ENCODE measurements at regions not wholly inside any gene's neighbourhood (a gene's known extent, or its start where the extent isn't known, plus 50 kb on each side); places are given as distances from the start of the nearest gene placed in this dataset.
"Not testable (repeated sequence)": the region's sequence is repeated elsewhere in the genome, so short reads cannot be mapped to it uniquely, and the experiment has no call there.

GRCh38 chr4:28772066-28772465 is 1911.4 kb downstream of the STIM2 start:
- peak; percentile 21 for DNase-seq

- no peak for DNase-seq
Observed at GRCh38 chr4:28772788-28773187, 1912.1 kb downstream of the STIM2 start.

GRCh38 chr4:28774344-28774743 is 1913.7 kb downstream of the STIM2 start:
- DNase-seq = peak; percentile 8

DNA sequence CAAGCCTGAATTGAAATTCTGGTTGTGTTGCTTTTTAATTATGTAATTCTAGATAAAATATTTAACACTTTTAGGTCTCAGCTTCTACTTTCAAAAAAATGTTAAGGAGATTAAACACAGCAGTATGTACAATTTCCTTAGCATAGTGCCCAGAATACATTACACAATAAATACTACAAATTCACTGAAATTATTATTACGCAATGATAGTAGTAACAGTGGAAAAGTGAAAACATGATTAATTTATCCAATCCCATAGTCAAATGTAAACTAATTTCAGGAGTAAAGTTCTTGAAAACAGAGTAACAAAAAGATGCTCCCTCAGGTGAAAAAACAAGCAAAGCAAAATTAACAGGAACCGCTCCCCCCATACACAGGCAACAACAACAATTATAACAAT is 1915.4 kb downstream of the STIM2 start:
- DNase-seq = no peak

DNA sequence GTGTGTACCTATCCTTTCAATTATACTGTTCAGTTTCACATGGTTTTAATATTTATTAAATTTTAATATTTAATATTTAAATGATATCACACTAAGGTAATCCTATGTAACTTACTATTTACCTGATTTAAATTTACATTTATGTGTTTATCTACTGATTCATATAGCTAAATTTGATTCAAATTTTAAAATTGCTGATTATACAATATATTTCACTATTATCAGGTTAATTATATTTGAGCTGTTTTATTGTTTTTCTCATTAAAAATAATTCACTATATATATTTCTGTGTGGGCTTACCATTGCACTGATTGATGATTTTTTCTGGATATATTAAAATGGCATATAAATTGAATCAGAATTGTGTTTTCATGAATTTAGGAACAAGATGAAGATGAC is 1923.5 kb downstream of the STIM2 start:
- no peak for DNase-seq

DNA sequence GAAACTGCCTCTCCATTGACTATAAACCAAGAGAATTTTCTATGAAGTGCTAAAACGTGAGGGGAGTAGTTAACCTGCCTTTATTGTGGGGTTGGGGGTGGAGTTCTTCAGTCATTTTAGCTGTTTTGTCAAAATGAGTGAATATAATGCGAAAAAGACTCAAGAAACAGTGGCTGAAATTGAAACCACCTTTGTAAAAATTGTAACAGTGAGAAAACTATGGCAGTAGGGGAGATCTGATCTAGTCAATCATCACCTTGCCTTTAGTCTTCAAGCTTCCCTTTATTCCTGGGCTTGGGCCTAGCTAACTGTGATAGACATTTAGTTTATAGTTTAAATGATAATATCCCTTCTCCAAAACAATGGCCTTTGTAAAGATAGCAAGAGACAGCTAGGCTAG is 1927.3 kb downstream of the STIM2 start:
- no peak for DNase-seq

GRCh38 chr4:28788929-28789490 is 1928.4 kb downstream of the STIM2 start:
- peak; percentile 68 for DNase-seq

DNA sequence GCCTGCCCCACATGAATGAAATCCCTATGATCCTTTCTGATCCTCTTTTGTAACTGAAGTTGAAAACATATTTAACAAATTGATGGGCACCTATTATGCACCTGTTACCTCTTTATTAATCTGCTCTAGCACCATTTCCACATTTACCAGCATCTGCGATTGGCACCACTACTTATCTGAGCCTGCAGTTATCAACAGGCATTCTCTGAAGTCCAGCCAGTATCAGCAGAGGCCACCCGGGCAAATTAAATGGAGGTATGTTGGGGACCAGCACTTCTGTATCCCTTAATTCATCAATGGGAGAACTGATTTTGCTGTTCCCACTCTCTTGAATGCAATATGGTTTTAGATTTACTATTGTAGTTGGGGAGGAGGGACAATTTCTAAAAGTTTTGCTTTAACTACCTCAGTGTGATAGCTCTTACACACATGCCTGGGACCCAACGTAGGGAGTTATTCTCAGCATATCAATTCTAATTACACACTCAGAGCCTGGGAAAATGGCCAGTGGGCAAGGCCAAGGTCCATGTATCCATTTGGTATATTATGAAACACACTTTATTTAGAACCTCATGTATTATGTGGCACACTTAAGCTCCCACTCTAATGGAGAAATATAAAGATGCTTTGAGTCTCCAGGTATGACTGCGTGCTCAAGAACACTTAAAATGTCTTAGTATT is 1927.1 kb upstream of the PCDH7 start:
- DNase-seq = no peak

GRCh38 chr4:28799696-28800095 is 1920.5 kb upstream of the PCDH7 start:
- DNase-seq = peak; percentile 87

DNA sequence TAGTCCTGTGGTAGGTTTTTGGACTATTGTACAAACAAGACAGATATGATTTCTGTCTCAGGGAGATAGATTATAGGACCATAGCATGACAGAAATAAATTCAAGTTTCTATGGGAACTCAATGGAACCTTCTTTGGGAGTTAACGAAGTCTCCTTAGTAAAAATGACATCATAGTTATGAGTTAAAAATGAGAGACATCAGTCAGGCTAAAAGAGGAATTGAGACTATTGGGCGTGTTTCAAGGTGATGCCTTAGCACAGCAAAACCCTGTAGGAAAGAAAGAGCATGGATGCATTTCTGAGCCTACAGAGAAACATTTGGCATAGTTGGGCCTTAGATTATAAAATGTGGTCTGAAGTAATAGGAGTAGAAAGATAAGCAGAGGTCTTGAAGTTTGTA is 1909.1 kb upstream of the PCDH7 start:
- DNase-seq = no peak

DNA sequence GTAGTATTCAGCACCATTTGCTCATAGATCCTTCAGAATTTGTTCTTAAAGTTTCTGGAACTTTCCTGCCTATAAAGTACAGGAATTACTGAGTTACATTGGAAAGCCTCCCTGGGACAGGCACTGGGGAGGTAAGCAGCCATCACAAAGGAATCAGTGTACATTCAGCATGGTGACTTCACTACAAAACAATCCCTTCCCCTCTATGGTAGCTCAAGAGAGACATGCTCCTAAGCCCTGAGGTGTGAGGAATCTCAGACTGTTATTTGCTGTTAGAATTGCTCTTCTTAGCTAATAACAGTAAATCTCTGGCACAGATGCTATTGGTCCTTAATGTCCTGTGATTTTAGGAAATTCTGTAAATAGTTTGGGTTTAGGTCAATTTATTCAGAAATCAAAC is 1898.0 kb upstream of the PCDH7 start:
- DNase-seq = no peak

DNA sequence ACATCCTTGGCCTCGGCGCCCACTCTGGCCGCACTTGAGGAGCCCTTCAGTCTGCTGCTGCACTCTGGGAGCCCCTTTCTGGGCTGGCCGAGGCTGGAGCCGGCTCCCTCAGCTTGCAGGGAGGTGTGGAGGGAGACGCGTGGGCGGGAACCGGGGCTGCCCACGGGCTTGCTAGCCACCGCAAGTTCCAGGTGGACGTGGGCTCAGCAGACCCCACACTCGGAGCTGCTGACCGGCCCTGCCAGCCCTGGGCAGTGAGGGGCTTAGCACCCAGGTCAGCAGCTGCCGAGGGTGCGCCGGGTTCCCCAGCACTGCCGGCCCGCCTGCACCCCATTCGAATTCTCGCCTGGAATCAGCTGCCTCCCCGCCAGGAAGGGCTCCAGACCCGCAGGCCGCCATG is 1892.3 kb upstream of the PCDH7 start:
- no peak for DNase-seq

DNA sequence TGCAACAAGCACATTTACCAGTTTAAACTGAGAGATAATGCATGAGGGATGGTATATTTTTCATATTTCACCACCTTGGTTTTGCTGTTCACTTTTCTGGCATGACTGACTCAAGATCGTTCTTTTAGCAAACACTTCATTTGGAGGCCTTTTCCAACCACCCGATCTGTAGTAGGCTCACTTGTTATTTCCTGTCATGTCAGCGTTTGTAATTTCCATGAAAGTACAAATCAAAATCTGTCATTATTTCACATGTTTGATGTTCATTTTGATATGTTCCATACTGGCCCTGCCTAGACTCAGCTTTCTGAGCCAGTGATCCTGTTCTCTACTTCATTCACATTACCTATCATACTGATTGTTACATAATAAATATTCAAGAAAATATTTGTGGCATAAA is 1888.3 kb upstream of the PCDH7 start:
- no peak for DNase-seq

GRCh38 chr4:28832444-28832843 is 1887.7 kb upstream of the PCDH7 start:
- no peak for DNase-seq

GRCh38 chr4:28834120-28834519 is 1886.0 kb upstream of the PCDH7 start:
- DNase-seq = no peak

- DNase-seq = no peak
Observed at GRCh38 chr4:28835501-28835900, 1884.7 kb upstream of the PCDH7 start.

- DNase-seq = no peak
Observed at GRCh38 chr4:28842271-28842670, 1877.9 kb upstream of the PCDH7 start.

DNA sequence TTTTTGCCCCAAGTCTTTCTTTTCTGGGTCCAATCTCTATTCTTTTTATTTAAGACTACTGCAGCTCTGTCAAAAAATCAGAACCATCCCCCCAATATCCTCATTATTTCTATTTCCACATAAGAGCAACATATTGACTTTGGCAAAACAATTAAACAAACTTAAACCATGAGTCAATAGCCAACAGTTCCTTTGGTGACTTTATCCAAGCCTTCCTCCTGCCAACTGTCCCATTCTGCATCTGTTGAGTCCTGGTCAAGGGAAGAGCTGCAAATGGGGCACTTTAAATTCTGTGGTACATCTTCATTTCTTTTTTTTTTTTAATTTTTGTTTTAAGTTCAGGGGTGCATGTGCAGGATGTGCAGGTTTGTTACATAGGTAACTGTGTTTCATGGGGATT is 1875.0 kb upstream of the PCDH7 start:
- DNase-seq = no peak

DNA sequence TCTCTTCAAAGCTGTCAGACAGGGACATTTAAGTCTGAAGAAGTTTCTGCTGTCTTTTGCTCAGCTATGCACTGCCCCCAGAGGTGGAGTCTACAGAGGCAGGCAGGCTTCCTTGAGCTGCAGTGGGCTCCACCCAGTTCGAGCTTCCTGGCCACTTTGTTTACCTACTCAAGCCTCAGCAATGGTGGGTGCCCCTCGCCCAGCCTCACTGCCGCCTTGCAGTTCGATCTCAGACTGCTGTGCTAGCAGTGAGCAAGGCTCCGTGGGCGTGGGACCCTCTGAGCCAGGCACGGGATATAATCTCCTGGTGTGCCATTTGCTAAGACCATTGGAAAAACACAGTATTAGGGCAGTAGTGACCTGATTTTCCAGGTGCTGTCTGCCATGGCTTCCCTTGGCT is 1863.1 kb upstream of the PCDH7 start:
- not testable (repeated sequence) for DNase-seq

DNA sequence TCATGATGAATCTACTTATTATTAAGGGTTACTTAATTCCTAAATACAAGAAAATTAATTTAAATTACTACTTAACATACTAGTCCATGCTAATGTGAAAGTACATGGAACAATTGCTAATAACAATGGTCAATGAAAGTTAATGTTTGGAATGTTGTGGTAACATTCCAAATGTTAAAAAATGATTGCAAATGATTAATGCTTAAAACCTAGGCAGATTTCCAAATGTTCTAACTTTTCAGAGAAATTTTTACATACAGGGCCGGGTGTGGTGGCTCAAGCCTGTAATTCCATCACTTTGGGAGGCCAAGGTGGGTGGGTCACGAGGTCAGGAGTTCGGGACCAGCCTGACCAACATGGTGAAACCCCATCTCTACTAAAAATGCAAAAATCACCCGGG is 1851.3 kb upstream of the PCDH7 start:
- no peak for DNase-seq

GRCh38 chr4:28879178-28879577 is 1841.0 kb upstream of the PCDH7 start:
- no peak for DNase-seq

- no peak for DNase-seq
Observed at GRCh38 chr4:28879900-28880299, 1840.3 kb upstream of the PCDH7 start.

DNA sequence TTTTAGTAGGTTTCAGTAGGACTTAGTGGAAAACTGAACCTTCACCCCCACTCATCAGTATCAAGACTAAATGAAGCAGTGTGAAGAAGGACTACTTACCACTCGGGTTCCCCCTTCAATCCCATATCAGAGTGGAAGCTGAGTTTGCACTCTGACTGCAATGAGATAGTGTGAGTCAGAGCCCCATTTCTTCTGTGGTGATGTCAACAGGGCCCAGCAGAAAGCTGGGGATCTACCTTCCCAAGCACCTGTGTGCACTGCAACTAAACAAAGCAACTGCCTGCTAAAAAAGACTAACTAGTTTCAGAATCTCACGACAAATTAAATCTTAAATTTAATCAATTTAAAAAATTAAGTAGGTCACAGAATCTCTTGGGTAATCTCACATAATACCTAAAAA is 1837.0 kb upstream of the PCDH7 start:
- no peak for DNase-seq

GRCh38 chr4:28886934-28887333 is 1833.2 kb upstream of the PCDH7 start:
- no peak for DNase-seq

Data from OCI-M1 (cell line).